ENCODE measurements at regions not wholly inside any gene's neighbourhood (a gene's known extent, or its start where the extent isn't known, plus 50 kb on each side); places are given as distances from the start of the nearest gene placed in this dataset.

DNA sequence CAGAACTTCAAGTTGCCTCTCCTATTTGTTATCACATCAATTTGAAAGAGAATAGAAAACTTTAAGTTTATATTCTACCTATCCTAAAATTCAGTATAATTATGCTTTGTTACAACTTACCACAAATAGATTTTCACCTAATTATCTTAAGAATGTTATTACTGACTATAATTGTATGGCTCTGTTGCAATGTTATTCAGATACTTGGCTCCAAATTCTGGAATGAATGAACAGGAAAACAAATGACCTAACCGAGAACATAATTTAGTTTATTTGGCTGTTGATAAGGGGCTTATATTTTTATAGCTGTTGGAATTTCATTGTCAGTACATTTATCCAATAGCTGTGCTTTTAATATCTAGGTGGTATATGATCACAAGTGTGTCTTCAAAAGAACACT lies 173.2 kb upstream of the GULP1 start:
- intact Hi-C loops (cut with micrococcal nuclease) (no loop called here), dilution Hi-C loops (cut with HindIII; ENCODE audit: low sequenced_read_pairs, unreplicated experiment) (no loop called here), in situ Hi-C loops (cut with MboI; ENCODE audit: low sequenced_read_pairs) (no loop called here)
- H3K56ac ChIP-seq (ENCODE audit: extremely low read depth, insufficient read depth, low read length) = no peak overlapping the region
- POLR2A ChIA-PET (ENCODE audit: unreplicated experiment) = no interaction called here
- H2BK5ac ChIP-seq (ENCODE audit: low read depth, low read length, poor library complexity, severe bottlenecking) = no peak overlapping the region
- H3K36me3 ChIP-seq (ENCODE audit: control insufficient read depth, insufficient read depth, low read length) = no peaks in the 10 kb centered on the region
- H3K4me3 ChIP-seq (ENCODE audit: insufficient read depth, low read depth, low read length) = no peak overlapping the region
- no peaks in the 10 kb centered on the region for H3K27me3 ChIP-seq (ENCODE audit: control insufficient read depth, insufficient read depth, low read length)
- CTCF ChIA-PET = interaction anchor here (0.6 kb wide), 1 partner anchor 954 kb away, joined by 3 read pairs; no protein-coding TSS in a partner anchor
- H4K8ac ChIP-seq (ENCODE audit: low read depth in 2 of 2, low read length in 2 of 2) = no peak overlapping the region
- H3K4me2 ChIP-seq (ENCODE audit: low read depth, low read length) = no peak overlapping the region
- H3K27ac ChIP-seq (ENCODE audit: insufficient read depth, low read length) = no peak overlapping the region
- ATAC-seq (ENCODE audit: low read depth) = no peak
- H3K18ac ChIP-seq (ENCODE audit: low read depth, low read length) = no peak overlapping the region
- H4K91ac ChIP-seq (ENCODE audit: insufficient read depth, low read depth, low read length) = no peak overlapping the region
- no peak overlapping the region for H2AK5ac ChIP-seq (ENCODE audit: low read depth, low read length)
- no peak overlapping the region for H2BK120ac ChIP-seq (ENCODE audit: low read depth, low read length)
- H3K4ac ChIP-seq (ENCODE audit: low read depth, low read length) = no peak overlapping the region
- no peak overlapping the region for H3K23ac ChIP-seq (ENCODE audit: low read depth, low read length)
- H4K20me1 ChIP-seq (ENCODE audit: insufficient read depth, low read length) = no peaks in the 10 kb centered on the region
- no peaks in the 10 kb centered on the region for H3K79me1 ChIP-seq (ENCODE audit: low read depth in 1 of 2, low read length in 2 of 2)
- no peak for TF ChIP-seq SMC3 (IDR thresholded peaks at IDR 0.05; ENCODE audit: low read depth, low read length)
- no peak for TF ChIP-seq RCOR1 (IDR thresholded peaks at IDR 0.05; ENCODE audit: insufficient replicate concordance, low read length)
- no peak for TF ChIP-seq MXI1 (IDR thresholded peaks at IDR 0.05; ENCODE audit: borderline replicate concordance, low read depth, low read length)
- TF ChIP-seq, protein P1, sequence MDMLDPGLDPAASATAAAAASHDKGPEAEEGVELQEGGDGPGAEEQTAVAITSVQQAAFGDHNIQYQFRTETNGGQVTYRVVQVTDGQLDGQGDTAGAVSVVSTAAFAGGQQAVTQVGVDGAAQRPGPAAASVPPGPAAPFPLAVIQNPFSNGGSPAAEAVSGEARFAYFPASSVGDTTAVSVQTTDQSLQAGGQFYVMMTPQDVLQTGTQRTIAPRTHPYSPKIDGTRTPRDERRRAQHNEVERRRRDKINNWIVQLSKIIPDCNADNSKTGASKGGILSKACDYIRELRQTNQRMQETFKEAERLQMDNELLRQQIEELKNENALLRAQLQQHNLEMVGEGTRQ (IDR thresholded peaks at IDR 0.05; ENCODE audit: low read depth, low read length) = no peak
- TF ChIP-seq FOS (IDR thresholded peaks at IDR 0.05; ENCODE audit: low read depth, low read length) = no peak
- no peak for TF ChIP-seq CTCF (conservative IDR thresholded peaks at IDR 0.05; ENCODE audit: low read depth, low read length)
- no peak for TF ChIP-seq RFX5 (IDR thresholded peaks at IDR 0.05; ENCODE audit: low read depth, low read length)
- TF ChIP-seq BHLHE40 (IDR thresholded peaks at IDR 0.05; ENCODE audit: low read depth, low read length) = no peak
- TF ChIP-seq NFE2L2 (IDR thresholded peaks at IDR 0.05; ENCODE audit: low read depth, low read length) = no peak
- no peak for TF ChIP-seq POLR2A (IDR thresholded peaks at IDR 0.05; ENCODE audit: low read depth, low read length)
- no peak for TF ChIP-seq RAD21 (IDR thresholded peaks at IDR 0.05; ENCODE audit: low read length)
- TF ChIP-seq CEBPB (IDR thresholded peaks at IDR 0.05; ENCODE audit: low read depth, low read length) = no peak
- no peak for TF ChIP-seq CHD1 (IDR thresholded peaks at IDR 0.05; ENCODE audit: low read depth, low read length)
- no peak for TF ChIP-seq MAFK (IDR thresholded peaks at IDR 0.05; ENCODE audit: low read depth, low read length)
- no peak for TF ChIP-seq MAZ (IDR thresholded peaks at IDR 0.05; ENCODE audit: borderline replicate concordance, low read depth, low read length)
- TF ChIP-seq, protein P2, sequence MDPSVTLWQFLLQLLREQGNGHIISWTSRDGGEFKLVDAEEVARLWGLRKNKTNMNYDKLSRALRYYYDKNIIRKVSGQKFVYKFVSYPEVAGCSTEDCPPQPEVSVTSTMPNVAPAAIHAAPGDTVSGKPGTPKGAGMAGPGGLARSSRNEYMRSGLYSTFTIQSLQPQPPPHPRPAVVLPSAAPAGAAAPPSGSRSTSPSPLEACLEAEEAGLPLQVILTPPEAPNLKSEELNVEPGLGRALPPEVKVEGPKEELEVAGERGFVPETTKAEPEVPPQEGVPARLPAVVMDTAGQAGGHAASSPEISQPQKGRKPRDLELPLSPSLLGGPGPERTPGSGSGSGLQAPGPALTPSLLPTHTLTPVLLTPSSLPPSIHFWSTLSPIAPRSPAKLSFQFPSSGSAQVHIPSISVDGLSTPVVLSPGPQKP (IDR thresholded peaks at IDR 0.05; ENCODE audit: borderline replicate concordance, low read depth, low read length) = no peak
- no peak overlapping the region for H2BK20ac ChIP-seq (ENCODE audit: low read depth, low read length)
- peaks cover 3% of the 10 kb centered on the region for H3K4me1 ChIP-seq (ENCODE audit: control insufficient read depth, insufficient read depth, low read length)
- H2AFZ ChIP-seq (replicated peaks; ENCODE audit: low read length, poor library complexity) = no peak overlapping the region
- no TSS peak for BruUV-seq (replicated peaks)
- no peak overlapping the region for H2BK15ac ChIP-seq (ENCODE audit: low read depth, low read length)
- no peak overlapping the region for H4K5ac ChIP-seq (ENCODE audit: low read depth, low read length)
- no peak for DNase-seq
- no peaks in the 10 kb centered on the region for H3K9me1 ChIP-seq (ENCODE audit: insufficient read depth, low read length)
- H2AK9ac ChIP-seq (replicated peaks; ENCODE audit: low read depth, low read length, poor library complexity) = no peak overlapping the region
- no CpG with 5 or more reads among the region's 1 CpG for WGBS, 2 experiments (ENCODE audit: extremely low coverage in 2 of 2, insufficient read length in 1 of 2)
- no peak overlapping the region for H3K9ac ChIP-seq (ENCODE audit: low read depth, low read length)
- H3K14ac ChIP-seq (replicated peaks; ENCODE audit: low read depth, low read length) = no peak overlapping the region
- H3K9me3 ChIP-seq (ENCODE audit: control insufficient read depth, insufficient read depth, low read length) = no peaks in the 10 kb centered on the region
